ENCODE measurements at regions not wholly inside any gene's neighbourhood (a gene's known extent, or its start where the extent isn't known, plus 50 kb on each side); places are given as distances from the start of the nearest gene placed in this dataset.
A peak's percentile ranks its signal among the peaks of the same experiment; 100 is the strongest.

- Mint-ChIP-seq H3K4me1 (no peaks in the 10 kb centered on the region), H3K9me3 (no peaks in the 10 kb centered on the region), H3K27me3 (ENCODE audit: insufficient read depth, low read depth) (no peaks in the 10 kb centered on the region), H3K36me3 (no peaks in the 10 kb centered on the region), H3K4me3 (no peak overlapping the region), H3K27ac (no peak overlapping the region)
- no peaks in the 10 kb centered on the region for H3K27me3 ChIP-seq
- no peaks in the 10 kb centered on the region for H3K4me1 ChIP-seq
- no peaks in the 10 kb centered on the region for H3K79me2 ChIP-seq (ENCODE audit: low read depth)
- no peak overlapping the region for H3K27ac ChIP-seq
- H3K36me3 ChIP-seq: no peaks in the 10 kb centered on the region
- H4K20me1 ChIP-seq (ENCODE audit: low read depth): no peaks in the 10 kb centered on the region
- H3K9me3 ChIP-seq (ENCODE audit: low read depth): no peaks in the 10 kb centered on the region
- no peak for DNase-seq (ENCODE audit: low spot score)
- no peak overlapping the region for H3K9ac ChIP-seq
- no peak overlapping the region for H3K4me3 ChIP-seq
- H3F3A ChIP-seq (ENCODE audit: low read depth): no peaks in the 10 kb centered on the region
- no peak overlapping the region for H3K4me2 ChIP-seq
- TF ChIP-seq CTCF (IDR thresholded peaks at IDR 0.05) (no peak), EZH2phosphoT487 (IDR thresholded peaks at IDR 0.05) (no peak), EZH2 (IDR thresholded peaks at IDR 0.05) (no peak)
- no peak overlapping the region for H2AFZ ChIP-seq (replicated peaks)
Measured at GRCh38 chr6:81886157-81886556, 133.7 kb upstream of the TENT5A start.

GRCh38 chr6:81881660-81882059 lies 129.2 kb upstream of the TENT5A start:
- no peak overlapping the region for H3K27ac ChIP-seq
- no peaks in the 10 kb centered on the region for H3K27me3 Mint-ChIP-seq (ENCODE audit: insufficient read depth, low read depth)
- H3K9me3 ChIP-seq (ENCODE audit: low read depth): no peaks in the 10 kb centered on the region
- no peaks in the 10 kb centered on the region for H3K79me2 ChIP-seq (ENCODE audit: low read depth)
- no peaks in the 10 kb centered on the region for H3K36me3 Mint-ChIP-seq
- H3K27ac Mint-ChIP-seq: no peak overlapping the region
- no peak overlapping the region for H3K4me2 ChIP-seq
- no peak overlapping the region for H3K9ac ChIP-seq
- H4K20me1 ChIP-seq (ENCODE audit: low read depth): no peaks in the 10 kb centered on the region
- H3K27me3 ChIP-seq: no peaks in the 10 kb centered on the region
- H3F3A ChIP-seq (ENCODE audit: low read depth): no peaks in the 10 kb centered on the region
- H3K9me3 Mint-ChIP-seq: no peaks in the 10 kb centered on the region
- no peak overlapping the region for H3K4me3 ChIP-seq
- no peaks in the 10 kb centered on the region for H3K4me1 ChIP-seq
- DNase-seq (ENCODE audit: low spot score): no peak
- H3K4me1 Mint-ChIP-seq: no peaks in the 10 kb centered on the region
- H2AFZ ChIP-seq (replicated peaks): no peak overlapping the region
- TF ChIP-seq EZH2phosphoT487 (IDR thresholded peaks at IDR 0.05) (no peak), CTCF (IDR thresholded peaks at IDR 0.05) (no peak), EZH2 (IDR thresholded peaks at IDR 0.05) (no peak)
- H3K36me3 ChIP-seq: no peaks in the 10 kb centered on the region
- H3K4me3 Mint-ChIP-seq: no peak overlapping the region

DNA sequence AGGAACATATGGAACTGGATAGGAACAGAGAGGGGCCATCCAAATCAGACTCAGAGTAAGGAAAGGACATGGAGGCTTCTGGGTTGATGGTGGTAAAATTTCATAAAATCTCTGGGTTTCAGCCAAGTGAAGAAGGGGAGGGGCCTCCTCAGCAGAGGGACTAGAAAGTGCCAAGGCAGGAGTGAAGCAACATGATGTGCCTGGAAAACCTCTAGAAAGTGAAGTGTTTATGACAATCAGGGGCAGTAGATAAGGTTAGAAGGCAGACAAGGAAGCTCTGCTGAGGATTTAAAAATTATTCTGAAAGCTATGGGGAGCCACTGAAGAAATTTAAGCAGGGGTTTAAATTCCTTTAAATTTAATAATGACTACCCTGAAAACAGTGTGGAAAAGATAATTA lies 126.0 kb upstream of the TENT5A start:
- H3K9me3 ChIP-seq (ENCODE audit: low read depth): no peaks in the 10 kb centered on the region
- Mint-ChIP-seq H3K4me1 (no peaks in the 10 kb centered on the region), H3K27ac (peak overlapping the region; percentile 6), H3K36me3 (no peaks in the 10 kb centered on the region), H3K27me3 (ENCODE audit: insufficient read depth, low read depth) (peaks cover 4% of the 10 kb centered on the region), H3K9me3 (peaks cover 15% of the 10 kb centered on the region), H3K4me3 (no peak overlapping the region)
- H3F3A ChIP-seq (ENCODE audit: low read depth): no peaks in the 10 kb centered on the region
- no peaks in the 10 kb centered on the region for H3K27me3 ChIP-seq
- no peaks in the 10 kb centered on the region for H3K36me3 ChIP-seq
- no peaks in the 10 kb centered on the region for H4K20me1 ChIP-seq (ENCODE audit: low read depth)
- no peak overlapping the region for H3K4me3 ChIP-seq
- no peaks in the 10 kb centered on the region for H3K4me1 ChIP-seq
- no peak overlapping the region for H3K27ac ChIP-seq
- H3K4me2 ChIP-seq: no peak overlapping the region
- no peak for DNase-seq (ENCODE audit: low spot score)
- H2AFZ ChIP-seq (replicated peaks): no peak overlapping the region
- TF ChIP-seq CTCF (IDR thresholded peaks at IDR 0.05) (no peak), EZH2phosphoT487 (IDR thresholded peaks at IDR 0.05) (no peak), EZH2 (IDR thresholded peaks at IDR 0.05) (no peak)
- no peak overlapping the region for H3K9ac ChIP-seq
- H3K79me2 ChIP-seq (ENCODE audit: low read depth): no peaks in the 10 kb centered on the region

DNA sequence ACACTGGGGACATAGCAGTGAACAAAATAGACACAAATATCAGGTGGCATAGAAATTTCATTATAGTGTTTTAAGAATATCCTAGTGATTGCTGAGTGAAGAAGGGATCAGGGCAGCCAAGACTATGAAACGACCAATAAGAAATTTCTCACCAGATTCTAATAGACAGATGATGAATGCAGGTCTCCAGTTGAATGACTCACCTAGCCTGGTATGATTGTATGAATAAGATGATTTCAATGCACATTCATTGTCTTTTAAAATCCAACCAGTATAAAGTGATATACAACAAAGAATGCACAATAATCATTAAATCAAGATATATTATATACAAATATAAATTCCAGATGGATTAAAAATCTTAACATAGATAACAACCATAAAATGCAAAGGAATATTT lies 124.5 kb upstream of the TENT5A start:
- H3K9ac ChIP-seq: no peak overlapping the region
- no peak for DNase-seq (ENCODE audit: low spot score)
- H3K36me3 ChIP-seq: no peaks in the 10 kb centered on the region
- peaks cover 25% of the 10 kb centered on the region for H3K9me3 Mint-ChIP-seq
- no peaks in the 10 kb centered on the region for H4K20me1 ChIP-seq (ENCODE audit: low read depth)
- peaks cover 4% of the 10 kb centered on the region for H3K27me3 Mint-ChIP-seq (ENCODE audit: insufficient read depth, low read depth)
- H3K27me3 ChIP-seq: no peaks in the 10 kb centered on the region
- no peak overlapping the region for H3K4me2 ChIP-seq
- H3K36me3 Mint-ChIP-seq: no peaks in the 10 kb centered on the region
- no peak overlapping the region for H2AFZ ChIP-seq (replicated peaks)
- no peaks in the 10 kb centered on the region for H3F3A ChIP-seq (ENCODE audit: low read depth)
- H3K4me3 ChIP-seq: no peak overlapping the region
- H3K4me3 Mint-ChIP-seq: no peak overlapping the region
- TF ChIP-seq CTCF (IDR thresholded peaks at IDR 0.05): no peak
- no peak for TF ChIP-seq EZH2phosphoT487 (IDR thresholded peaks at IDR 0.05)
- no peak for TF ChIP-seq EZH2 (IDR thresholded peaks at IDR 0.05)
- no peaks in the 10 kb centered on the region for H3K9me3 ChIP-seq (ENCODE audit: low read depth)
- no peak overlapping the region for H3K27ac Mint-ChIP-seq
- no peaks in the 10 kb centered on the region for H3K4me1 Mint-ChIP-seq
- no peaks in the 10 kb centered on the region for H3K4me1 ChIP-seq
- no peak overlapping the region for H3K27ac ChIP-seq
- no peaks in the 10 kb centered on the region for H3K79me2 ChIP-seq (ENCODE audit: low read depth)

Data from neural progenitor cell (in vitro differentiated cells).